Mucosa of gallbladder (tissue), 1 donor: ENCODE measurements at regions not wholly inside any gene's neighbourhood (a gene's known extent, or its start where the extent isn't known, plus 50 kb on each side); places are given as distances from the start of the nearest gene placed in this dataset.
"Not testable (repeated sequence)": the region's sequence is repeated elsewhere in the genome, so short reads cannot be mapped to it uniquely, and the experiment has no call there.

Experiments
- DNase-seq: peaks from one replicate; pipeline ENCODE4 v3.0.0-alpha.2; 2020; ENCODE audit warnings: low spot score
- donor health status: DM: no; HTN: no; CAD: no.

- DNase-seq = no peak
Measured at GRCh38 chr4:85165808-85166207, 199.3 kb upstream of the WDFY3 start.

- no peak for DNase-seq
Measured at GRCh38 chr4:85166318-85166717, 199.8 kb upstream of the WDFY3 start.

- DNase-seq = no peak
Measured at GRCh38 chr4:85168234-85168834, 201.8 kb upstream of the WDFY3 start.

GRCh38 chr4:85170241-85170640, 203.8 kb upstream of the WDFY3 start:
- DNase-seq = no peak

- DNase-seq = no peak
Measured at GRCh38 chr4:85175190-85175589, 208.7 kb upstream of the WDFY3 start.

GRCh38 chr4:85177092-85177491, 210.6 kb upstream of the WDFY3 start:
- no peak for DNase-seq

GRCh38 chr4:85177679-85178078, 211.2 kb upstream of the WDFY3 start:
- no peak for DNase-seq

GRCh38 chr4:85180533-85180932, 214.0 kb upstream of the WDFY3 start:
- DNase-seq = no peak

GRCh38 chr4:85187106-85187505, 220.6 kb upstream of the WDFY3 start:
- no peak for DNase-seq

GRCh38 chr4:85196015-85196414, 229.5 kb upstream of the WDFY3 start:
- DNase-seq = not testable (repeated sequence)

- no peak for DNase-seq
Measured at GRCh38 chr4:85200106-85200505, 233.6 kb upstream of the WDFY3 start.

- DNase-seq = no peak
Measured at GRCh38 chr4:85209161-85209560, 242.7 kb upstream of the WDFY3 start.

- DNase-seq = no peak
Measured at GRCh38 chr4:85210353-85210752, 243.9 kb upstream of the WDFY3 start.

GRCh38 chr4:85216571-85216970, 250.1 kb upstream of the WDFY3 start:
- DNase-seq = not testable (repeated sequence)

GRCh38 chr4:85218756-85219155, 252.3 kb upstream of the WDFY3 start:
- DNase-seq = no peak

- DNase-seq = no peak
Measured at GRCh38 chr4:85221606-85222005, 253.3 kb upstream of the ARHGAP24 start.

- no peak for DNase-seq
Measured at GRCh38 chr4:85222561-85222960, 252.4 kb upstream of the ARHGAP24 start.

- no peak for DNase-seq
Measured at GRCh38 chr4:85228264-85228663, 246.7 kb upstream of the ARHGAP24 start.

- no peak for DNase-seq
Measured at GRCh38 chr4:85233516-85233915, 241.4 kb upstream of the ARHGAP24 start.

GRCh38 chr4:85243857-85244256, 231.1 kb upstream of the ARHGAP24 start:
- DNase-seq = no peak

GRCh38 chr4:85244638-85245037, 230.3 kb upstream of the ARHGAP24 start:
- DNase-seq = no peak

GRCh38 chr4:85246055-85246454, 228.9 kb upstream of the ARHGAP24 start:
- DNase-seq = no peak

GRCh38 chr4:85250852-85251251, 224.1 kb upstream of the ARHGAP24 start:
- DNase-seq = no peak

- no peak for DNase-seq
Measured at GRCh38 chr4:85257817-85258370, 217.1 kb upstream of the ARHGAP24 start.
